AG08395 (cell line): ENCODE measurements at regions not wholly inside any gene's neighbourhood (a gene's known extent, or its start where the extent isn't known, plus 50 kb on each side); places are given as distances from the start of the nearest gene placed in this dataset.

ENCODE experiments used
- DNase-seq: peaks from one replicate; pipeline ENCODE4 v3.0.0; 2012; ENCODE audit warnings: mixed read lengths, low spot score

- no peak for DNase-seq
Observed at GRCh38 chr9:129400971-129401622, 219.8 kb downstream of the C9orf50 start.

GRCh38 chr9:129400001-129400970 is 220.6 kb downstream of the C9orf50 start:
- no peak for DNase-seq

GRCh38 chr9:129399634-129399990 is 221.3 kb downstream of the C9orf50 start:
- DNase-seq: no peak

- DNase-seq: no peak
Observed at GRCh38 chr9:129398961-129399633, 221.0 kb upstream of the IER5L start.

- DNase-seq: no peak
Observed at GRCh38 chr9:129398101-129398960, 220.3 kb upstream of the IER5L start.

GRCh38 chr9:129397335-129397734 is 219.3 kb upstream of the IER5L start:
- no peak for DNase-seq

GRCh38 chr9:129396365-129396708 is 218.3 kb upstream of the IER5L start:
- DNase-seq: no peak

- DNase-seq: no peak
Observed at GRCh38 chr9:129395633-129396364, 217.7 kb upstream of the IER5L start.

GRCh38 chr9:129394886-129395279 is 216.8 kb upstream of the IER5L start:
- DNase-seq: no peak

GRCh38 chr9:129394061-129394885 is 216.2 kb upstream of the IER5L start:
- no peak for DNase-seq

- no peak for DNase-seq
Observed at GRCh38 chr9:129393064-129393463, 215.0 kb upstream of the IER5L start.

- DNase-seq: no peak
Observed at GRCh38 chr9:129392093-129392541, 214.1 kb upstream of the IER5L start.

GRCh38 chr9:129391221-129391661 is 213.2 kb upstream of the IER5L start:
- no peak for DNase-seq

- DNase-seq: no peak
Observed at GRCh38 chr9:129390541-129390940, 212.5 kb upstream of the IER5L start.

GRCh38 chr9:129387822-129388221 is 209.8 kb upstream of the IER5L start:
- no peak for DNase-seq

GRCh38 chr9:129386812-129387177 is 208.7 kb upstream of the IER5L start:
- DNase-seq: no peak

GRCh38 chr9:129385211-129385934 is 207.3 kb upstream of the IER5L start:
- DNase-seq: no peak

GRCh38 chr9:129384491-129385210 is 206.6 kb upstream of the IER5L start:
- DNase-seq: no peak
